ENCODE measurements at regions not wholly inside any gene's neighbourhood (a gene's known extent, or its start where the extent isn't known, plus 50 kb on each side); places are given as distances from the start of the nearest gene placed in this dataset.

- Histone ChIP-seq H3K27ac (ENCODE audit: control insufficient read depth, insufficient read depth) (no peak overlapping the region), H2AFZ (ENCODE audit: control insufficient read depth, low read depth, low read length) (no peak overlapping the region), H3K4me2 (ENCODE audit: control insufficient read depth, insufficient read depth) (no peak overlapping the region), H3K27me3 (replicated peaks in 1 of 2; ENCODE audit: control insufficient read depth in 2 of 2, insufficient read depth in 2 of 2, low read length in 1 of 2) (no peaks in the 10 kb centered on the region), H3K79me2 (ENCODE audit: control insufficient read depth, insufficient read depth, low read length) (no peaks in the 10 kb centered on the region), H3K4me1 (ENCODE audit: control insufficient read depth, insufficient read depth, low read length) (no peaks in the 10 kb centered on the region), H3K36me3 (ENCODE audit: control insufficient read depth in 2 of 2, insufficient read depth in 2 of 2, low read length in 1 of 2) (no peaks in the 10 kb centered on the region), H3K9ac (ENCODE audit: control insufficient read depth, insufficient read depth, low read length) (no peak overlapping the region), H3K4me3 (no peak overlapping the region), H3K9me3 (replicated peaks; ENCODE audit: control insufficient read depth, insufficient read depth, low read length) (no peaks in the 10 kb centered on the region), H4K20me1 (ENCODE audit: control insufficient read depth, insufficient read depth) (no peaks in the 10 kb centered on the region)
- SMC1A ChIA-PET (ENCODE audit: uncharacterized antibody, unreplicated experiment) = interaction anchor here (0.5 to 1.4 kb wide), 2 partner anchors 14 to 966 kb away, joined by 3 to 6 read pairs; no protein-coding TSS in a partner anchor
- POLR2A ChIA-PET = no interaction called here
- no TSS peak for BruUV-seq (replicated peaks)
- WGBS (ENCODE audit: insufficient coverage, insufficient replicate concordance, low lambda C conversion rate, missing lambda C conversion rate) = 3% methylated on average over 2 of the region's 2 CpGs
- in situ Hi-C loops (cut with MboI) = no loop called here
- DNase-seq (ENCODE audit: low read depth, low spot score) (no peak), ATAC-seq (no peak), FAIRE-seq (no peak)
- RAD21 ChIA-PET (ENCODE audit: unreplicated experiment) = no interaction called here
- TF ChIP-seq RAD21 (IDR thresholded peaks at IDR 0.05; ENCODE audit: insufficient read depth, low read depth, low read length) = no peak
- no peak for TF ChIP-seq PBX3 (IDR thresholded peaks at IDR 0.05; ENCODE audit: insufficient replicate concordance, low read depth, low read length)
- TF ChIP-seq STAT1 (conservative IDR thresholded peaks at IDR 0.05) = no peak
- TF ChIP-seq TCF7 (IDR thresholded peaks at IDR 0.05; ENCODE audit: borderline replicate concordance) = no peak
- CTCF ChIA-PET = no interaction called here
- intact Hi-C loops (cut with micrococcal nuclease; ENCODE audit: unreplicated experiment) = no loop called here
Observed at GRCh38 chr4:159673221-159673620, 570.3 kb downstream of the RAPGEF2 start.

DNA sequence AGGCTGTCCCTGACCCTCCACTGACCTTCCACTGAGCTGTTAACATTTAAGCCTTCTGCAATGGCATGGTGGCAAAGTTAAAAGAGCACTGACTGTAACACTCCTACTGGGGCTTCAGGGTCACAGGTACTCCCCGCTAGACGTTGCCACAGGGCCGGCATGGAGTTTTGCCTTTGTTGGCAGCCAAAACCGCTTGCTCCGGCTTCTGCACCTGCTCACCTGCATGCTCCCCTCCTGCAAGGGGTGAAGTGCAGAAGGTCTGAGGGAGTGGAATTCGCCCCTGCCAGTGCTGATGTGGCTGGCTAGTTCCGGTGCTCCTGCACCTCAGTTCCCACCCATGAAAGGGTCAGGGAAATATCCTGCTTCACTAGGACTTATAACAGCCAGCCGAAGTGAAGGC, 571.4 kb downstream of the RAPGEF2 start:
- ChIA-PET POLR2A (no interaction called here), SMC1A (ENCODE audit: uncharacterized antibody, unreplicated experiment) (no interaction called here), CTCF (no interaction called here), RAD21 (ENCODE audit: unreplicated experiment) (no interaction called here)
- in situ Hi-C loops (cut with MboI) = no loop called here
- Histone ChIP-seq H3K4me1 (ENCODE audit: control insufficient read depth, insufficient read depth, low read length) (no peaks in the 10 kb centered on the region), H3K79me2 (ENCODE audit: control insufficient read depth, insufficient read depth, low read length) (no peaks in the 10 kb centered on the region), H4K20me1 (ENCODE audit: control insufficient read depth, insufficient read depth) (no peaks in the 10 kb centered on the region), H3K36me3 (ENCODE audit: control insufficient read depth in 2 of 2, insufficient read depth in 2 of 2, low read length in 1 of 2) (no peaks in the 10 kb centered on the region), H3K4me2 (ENCODE audit: control insufficient read depth, insufficient read depth) (no peak overlapping the region), H3K27me3 (replicated peaks in 1 of 2; ENCODE audit: control insufficient read depth in 2 of 2, insufficient read depth in 2 of 2, low read length in 1 of 2) (no peaks in the 10 kb centered on the region), H3K9ac (ENCODE audit: control insufficient read depth, insufficient read depth, low read length) (no peak overlapping the region), H3K9me3 (replicated peaks; ENCODE audit: control insufficient read depth, insufficient read depth, low read length) (no peaks in the 10 kb centered on the region), H3K4me3 (no peak overlapping the region), H3K27ac (ENCODE audit: control insufficient read depth, insufficient read depth) (no peak overlapping the region), H2AFZ (ENCODE audit: control insufficient read depth, low read depth, low read length) (no peak overlapping the region)
- FAIRE-seq (no peak), DNase-seq (ENCODE audit: low read depth, low spot score) (no peak), ATAC-seq (no peak)
- intact Hi-C loops (cut with micrococcal nuclease; ENCODE audit: unreplicated experiment) = no loop called here
- no peak for TF ChIP-seq NFIC (IDR thresholded peaks at IDR 0.05; ENCODE audit: low read depth, low read length)
- TF ChIP-seq CBX3 (IDR thresholded peaks at IDR 0.05; ENCODE audit: borderline replicate concordance, low read depth) = no peak
- TF ChIP-seq HSF1 (IDR thresholded peaks at IDR 0.05; ENCODE audit: low read depth, low read length) = no peak
- no peak for TF ChIP-seq SMC3 (IDR thresholded peaks at IDR 0.05; ENCODE audit: borderline replicate concordance, low read length)
- no peak for TF ChIP-seq ASH2L (IDR thresholded peaks at IDR 0.05; ENCODE audit: borderline replicate concordance, low read depth)
- TF ChIP-seq JUND (IDR thresholded peaks at IDR 0.05; ENCODE audit: low read depth, low read length) = no peak
- no peak for TF ChIP-seq E2F4 (IDR thresholded peaks at IDR 0.05; ENCODE audit: low read depth, low read length)
- BruUV-seq (replicated peaks) = no TSS peak
- WGBS (ENCODE audit: insufficient coverage, insufficient replicate concordance, low lambda C conversion rate, missing lambda C conversion rate) = 21% methylated on average over 8 of the region's 8 CpGs
